WTC11 (cell line): ENCODE measurements at regions not wholly inside any gene's neighbourhood (a gene's known extent, or its start where the extent isn't known, plus 50 kb on each side); places are given as distances from the start of the nearest gene placed in this dataset.
A peak's percentile ranks its signal among the peaks of the same experiment; 100 is the strongest.
"Not testable (repeated sequence)": the region's sequence is repeated elsewhere in the genome, so short reads cannot be mapped to it uniquely, and the experiment has no call there.

Experiments used
- ATAC-seq: fragments of 200-7000 bp; cut with Tn5 transposase; 2 replicates; pipeline ENCODE4 v1.10.0; 2021; ENCODE audit warnings: mild to moderate bottlenecking, moderate library complexity
- CTCF ChIA-PET: fragments of 300-600 bp; sonication (Branson Sonifier 250); formaldehyde crosslinking; loops from one replicate; lab custom pipeline; 2021; ENCODE audit warnings: antibody characterized with exemption; lab: Charles Lee
- POLR2A ChIA-PET: fragments of 350-600 bp; sonication (Branson Sonifier 250); formaldehyde crosslinking; loops from one replicate; lab custom pipeline; 2021; ENCODE audit warnings: antibody characterized with exemption; lab: Charles Lee
- DNase-seq: peaks from one replicate; pipeline ENCODE4 v3.0.0; 2021; ENCODE audit warnings: low spot score
- H3K27ac Mint-ChIP-seq: 2 replicates; pipeline ENCODE4 v1.8.0; 2021; ENCODE audit warnings: mixed read lengths
- H3K27me3 Mint-ChIP-seq: 2 replicates; pipeline ENCODE4 v1.8.0; 2021; ENCODE audit warnings: low read depth, mild to moderate bottlenecking, moderate library complexity, mixed read lengths
- H3K36me3 Mint-ChIP-seq: 2 replicates; pipeline ENCODE4 v1.8.0; 2021; ENCODE audit warnings: mixed read lengths
- H3K4me1 Mint-ChIP-seq: 2 replicates; pipeline ENCODE4 v1.8.0; 2022; ENCODE audit warnings: mixed read lengths
- H3K4me3 Mint-ChIP-seq: 2 replicates; pipeline ENCODE4 v1.8.0; 2021; ENCODE audit warnings: mild to moderate bottlenecking, moderate library complexity, mixed read lengths
- H3K9me3 Mint-ChIP-seq: 2 replicates; pipeline ENCODE4 v1.8.0; 2021; ENCODE audit warnings: mixed read lengths
- AR ChIP-seq: fragments of 250-450 bp; sonication (Bioruptor Pico); IDR thresholded peaks from 2 replicates; pipeline ENCODE4 v1.9.0; 2021; ENCODE audit warnings: mild to moderate bottlenecking
- ATF1 ChIP-seq: sonication (generic); formaldehyde crosslinking; IDR thresholded peaks from 2 replicates; pipeline ENCODE4 v1.8.1; 2023; ENCODE audit warnings: mild to moderate bottlenecking, moderate library complexity, missing genetic modification reagents
- ATF3 ChIP-seq: sonication (generic); formaldehyde crosslinking; conservative IDR thresholded peaks from 2 replicates; pipeline ENCODE4 v1.8.1; 2022; ENCODE audit warnings: mild to moderate bottlenecking, missing genetic modification reagents
- CREM ChIP-seq: sonication (generic); formaldehyde crosslinking; IDR thresholded peaks from 2 replicates; pipeline ENCODE4 v1.8.1; 2022; ENCODE audit warnings: mild to moderate bottlenecking, missing genetic modification reagents, moderate library complexity
- E2F1 ChIP-seq: sonication (generic); formaldehyde crosslinking; IDR thresholded peaks from 2 replicates; pipeline ENCODE4 v1.8.0; 2022; ENCODE audit warnings: mild to moderate bottlenecking, missing genetic modification reagents
- ETV6 ChIP-seq: sonication (generic); formaldehyde crosslinking; IDR thresholded peaks from 2 replicates; pipeline ENCODE4 v1.8.1; 2022; ENCODE audit warnings: mild to moderate bottlenecking, missing genetic modification reagents
- FOXP1 ChIP-seq: sonication (generic); formaldehyde crosslinking; IDR thresholded peaks from 2 replicates; pipeline ENCODE4 v1.8.0; 2022; ENCODE audit warnings: missing genetic modification reagents, mild to moderate bottlenecking, moderate library complexity, borderline replicate concordance
- JAZF1 ChIP-seq: fragments of 250-450 bp; sonication (Bioruptor Pico); IDR thresholded peaks from 2 replicates; pipeline ENCODE4 v1.9.0; 2021; ENCODE audit warnings: moderate library complexity, mild to moderate bottlenecking, inconsistent platforms
- MXD4 ChIP-seq: fragments of 250-450 bp; sonication (Bioruptor Pico); IDR thresholded peaks from 2 replicates; pipeline ENCODE4 v1.8.0; 2021; ENCODE audit warnings: mild to moderate bottlenecking, moderate library complexity, borderline replicate concordance
- MYBL2 ChIP-seq: sonication (generic); formaldehyde crosslinking; IDR thresholded peaks from 2 replicates; pipeline ENCODE4 v1.8.1; 2023; ENCODE audit warnings: mild to moderate bottlenecking, moderate library complexity, missing genetic modification reagents
- NR1H2 ChIP-seq: sonication (generic); formaldehyde crosslinking; IDR thresholded peaks from 2 replicates; pipeline ENCODE4 v1.9.0; 2021; ENCODE audit warnings: mild to moderate bottlenecking, moderate library complexity, missing genetic modification reagents
- NR3C1 ChIP-seq: sonication (generic); formaldehyde crosslinking; conservative IDR thresholded peaks from 2 replicates; pipeline ENCODE4 v1.8.1; 2023; ENCODE audit warnings: low read depth, mild to moderate bottlenecking, missing genetic modification reagents
- PRDM15 ChIP-seq: sonication (generic); formaldehyde crosslinking; IDR thresholded peaks from 2 replicates; pipeline ENCODE4 v1.8.0; 2022; ENCODE audit warnings: missing genetic modification reagents
- PRRX2 ChIP-seq: fragments of 250-450 bp; sonication (Bioruptor Pico); IDR thresholded peaks from 2 replicates; pipeline ENCODE4 v1.8.0; 2021; ENCODE audit warnings: mild to moderate bottlenecking
- RELA ChIP-seq: sonication (generic); formaldehyde crosslinking; IDR thresholded peaks from 2 replicates; pipeline ENCODE4 v1.8.1; 2022; ENCODE audit warnings: missing genetic modification reagents, mild to moderate bottlenecking, borderline replicate concordance
- RORB ChIP-seq: fragments of 250-450 bp; sonication (Bioruptor Pico); IDR thresholded peaks from 2 replicates; pipeline ENCODE4 v1.9.0; 2021; ENCODE audit warnings: mild to moderate bottlenecking
- SMAD4 ChIP-seq: sonication (generic); formaldehyde crosslinking; IDR thresholded peaks from 2 replicates; pipeline ENCODE4 v1.8.0; 2022; ENCODE audit warnings: mild to moderate bottlenecking, missing genetic modification reagents
- TCF7 ChIP-seq: sonication (generic); formaldehyde crosslinking; IDR thresholded peaks from 2 replicates; pipeline ENCODE4 v1.8.0; 2022; ENCODE audit warnings: mild to moderate bottlenecking, low read depth, missing genetic modification reagents, moderate library complexity
- ZBTB21 ChIP-seq: sonication (generic); formaldehyde crosslinking; IDR thresholded peaks from 2 replicates; pipeline ENCODE4 v1.8.1; 2023; ENCODE audit warnings: mild to moderate bottlenecking, missing genetic modification reagents, borderline replicate concordance
- ZNF121 ChIP-seq: sonication (generic); formaldehyde crosslinking; IDR thresholded peaks from 2 replicates; pipeline ENCODE4 v1.8.0; 2023; ENCODE audit warnings: missing genetic modification reagents
- ZNF138 ChIP-seq: sonication (generic); formaldehyde crosslinking; conservative IDR thresholded peaks from 2 replicates; pipeline ENCODE4 v1.8.1; 2022; ENCODE audit warnings: mild to moderate bottlenecking, moderate library complexity, missing genetic modification reagents
- ZNF232 ChIP-seq: sonication (generic); formaldehyde crosslinking; IDR thresholded peaks from 2 replicates; pipeline ENCODE4 v1.8.0; 2022; ENCODE audit warnings: mild to moderate bottlenecking, missing genetic modification reagents
- ZNF416 ChIP-seq: fragments of 250-450 bp; sonication (Bioruptor Pico); IDR thresholded peaks from 2 replicates; pipeline ENCODE4 v1.9.0; 2021; ENCODE audit warnings: mild to moderate bottlenecking, inconsistent platforms

- Mint-ChIP-seq H3K4me1 (peaks cover 7% of the 10 kb centered on the region), H3K27me3 (no peaks in the 10 kb centered on the region), H3K9me3 (no peaks in the 10 kb centered on the region), H3K36me3 (no peaks in the 10 kb centered on the region), H3K27ac (no peak overlapping the region), H3K4me3 (no peak overlapping the region)
- TF ChIP-seq ETV6 (no peak), NR3C1 (CRISPR knock-in tag) (no peak), FOXP1 (CRISPR knock-in tag) (no peak), ZNF138 (CRISPR knock-in tag) (no peak), RORB (CRISPR knock-in tag) (no peak), ZNF416 (CRISPR knock-in tag) (no peak), ZBTB21 (no peak), NR1H2 (CRISPR knock-in tag) (no peak), AR (CRISPR knock-in tag) (no peak), MXD4 (no peak), TCF7 (CRISPR knock-in tag) (no peak), ATF3 (CRISPR knock-in tag) (no peak), JAZF1 (CRISPR knock-in tag) (no peak), PRRX2 (CRISPR knock-in tag) (no peak), ZNF232 (CRISPR knock-in tag) (no peak), RELA (CRISPR knock-in tag) (no peak), ZNF121 (CRISPR knock-in tag) (no peak), PRDM15 (CRISPR knock-in tag) (no peak), ATF1 (no peak)
- CTCF ChIA-PET, result interaction anchor here (0.6 kb wide), 1 partner anchor 9 kb away, joined by 3 read pairs; no protein-coding TSS in a partner anchor
- DNase-seq, result no peak
- ATAC-seq, result no peak
- POLR2A ChIA-PET, result interaction anchor here (0.6 kb wide), 1 partner anchor 333 kb away, joined by 6 read pairs; no protein-coding TSS in a partner anchor
These were observed 78.9 kb upstream of the PSMA6 start for GRCh38 chr14:35213143-35213788.

GRCh38 chr14:35213869-35214387 lies 78.3 kb upstream of the PSMA6 start:
- ATAC-seq, result no peak
- Mint-ChIP-seq H3K4me3 (no peak overlapping the region), H3K9me3 (no peaks in the 10 kb centered on the region), H3K4me1 (peaks cover 7% of the 10 kb centered on the region), H3K27me3 (no peaks in the 10 kb centered on the region), H3K27ac (peak overlapping the region; percentile 55; the same call in 1 of the 2 replicates), H3K36me3 (no peaks in the 10 kb centered on the region)
- TF ChIP-seq E2F1 (no peak), SMAD4 (no peak), MYBL2 (CRISPR knock-in tag) (no peak), CREM (CRISPR knock-in tag) (no peak)
- ChIA-PET POLR2A (no interaction called here), CTCF (no interaction called here)
- no peak for DNase-seq

- not testable (repeated sequence) for H3K4me3 Mint-ChIP-seq, H3K4me1 Mint-ChIP-seq, ATAC-seq, H3K27me3 Mint-ChIP-seq, H3K9me3 Mint-ChIP-seq, DNase-seq, H3K36me3 Mint-ChIP-seq, H3K27ac Mint-ChIP-seq
- ChIA-PET CTCF (interaction anchor here (0.6 to 1.7 kb wide), 22 partner anchors 12 to 253 kb away, joined by 3 to 15 read pairs (median 4); partner anchors contain the start of gene PSMA6), POLR2A (interaction anchor here (0.6 to 1.0 kb wide), 3 partner anchors 77 to 592 kb away, joined by 3 to 9 read pairs (median 3); no protein-coding TSS in a partner anchor)
These were observed 77.8 kb upstream of the PSMA6 start for GRCh38 chr14:35214402-35214801.
